HG03558 (cell line): ENCODE measurements at regions not wholly inside any gene's neighbourhood (a gene's known extent, or its start where the extent isn't known, plus 50 kb on each side); places are given as distances from the start of the nearest gene placed in this dataset.
"Not testable (repeated sequence)": the region's sequence is repeated elsewhere in the genome, so short reads cannot be mapped to it uniquely, and the experiment has no call there.

Experiments
- ATAC-seq: cut with Tn5 transposase; IDR thresholded peaks from one replicate; pipeline ENCODE4 v1.9.1; 2021; ENCODE audit warnings: moderate number of reproducible peaks; ENCODE audit not compliant: unreplicated experiment; ENCODE audit errors: extremely low read depth

DNA sequence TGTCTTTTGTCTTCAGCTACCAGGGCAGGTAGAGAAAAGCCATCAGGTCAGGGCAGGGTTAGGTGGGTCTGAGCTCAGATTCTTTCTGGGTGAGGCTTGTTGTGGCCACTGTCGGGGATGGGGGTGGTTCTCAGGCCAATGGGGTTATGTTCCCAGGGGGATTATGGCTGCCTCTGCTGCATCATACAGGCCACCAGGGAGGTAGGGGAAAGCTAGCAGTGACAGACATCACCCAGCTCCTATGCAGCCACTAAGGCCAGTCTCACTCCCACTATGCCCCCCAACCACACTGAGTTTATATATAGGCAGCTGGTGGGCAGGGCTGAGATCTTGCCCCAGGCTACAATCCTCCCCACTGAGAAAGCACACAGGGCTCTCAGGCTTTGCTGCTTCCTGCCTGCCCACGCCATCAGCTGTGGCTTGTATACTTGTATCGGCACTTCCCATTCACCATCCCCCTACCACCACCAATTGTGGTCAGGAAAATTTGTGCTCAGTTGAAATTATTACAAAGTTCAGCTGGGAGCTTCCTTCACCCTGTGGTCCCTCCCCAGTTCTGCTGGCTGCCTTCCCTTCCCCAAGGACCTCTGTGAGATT, 72.6 kb upstream of the PTPN13 start:
- ATAC-seq: no peak

DNA sequence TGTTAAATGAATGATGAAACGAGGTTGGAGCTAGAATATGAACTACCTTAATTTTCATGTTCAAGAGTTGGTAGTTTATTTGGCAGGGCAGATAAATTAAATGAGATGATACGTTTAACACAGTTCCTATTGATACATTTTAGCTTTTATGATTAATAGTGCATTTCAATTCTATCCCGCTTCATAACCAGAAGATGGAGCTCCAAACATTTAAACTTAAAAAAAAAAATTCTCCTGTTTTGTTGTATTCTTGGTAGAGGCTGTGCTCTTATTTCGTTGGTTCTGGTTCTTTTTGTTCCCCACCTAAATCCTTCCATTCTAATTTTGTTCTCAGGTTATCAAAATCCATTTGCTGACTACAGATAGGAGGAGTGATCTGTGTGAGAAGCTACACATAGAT, 71.8 kb upstream of the PTPN13 start:
- no peak for ATAC-seq

DNA sequence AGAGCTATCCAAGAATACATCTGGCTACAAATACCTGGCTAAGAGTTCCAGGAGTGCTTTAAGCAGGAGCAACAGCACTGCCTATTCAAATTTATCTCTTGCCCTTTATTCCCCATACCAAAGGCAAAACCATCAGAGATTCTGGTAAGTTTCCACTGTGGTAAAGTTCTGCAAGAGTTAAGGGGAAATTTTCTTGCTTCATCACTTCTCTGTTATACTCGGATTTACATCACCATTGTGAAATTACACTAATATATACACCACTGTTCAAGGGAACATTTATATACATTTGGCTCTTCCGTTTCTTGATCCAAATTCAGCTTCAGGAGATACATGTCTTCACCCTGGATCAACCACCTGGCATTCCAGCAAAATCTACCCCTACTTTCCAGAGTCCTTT, 70.8 kb upstream of the PTPN13 start:
- no peak for ATAC-seq

DNA sequence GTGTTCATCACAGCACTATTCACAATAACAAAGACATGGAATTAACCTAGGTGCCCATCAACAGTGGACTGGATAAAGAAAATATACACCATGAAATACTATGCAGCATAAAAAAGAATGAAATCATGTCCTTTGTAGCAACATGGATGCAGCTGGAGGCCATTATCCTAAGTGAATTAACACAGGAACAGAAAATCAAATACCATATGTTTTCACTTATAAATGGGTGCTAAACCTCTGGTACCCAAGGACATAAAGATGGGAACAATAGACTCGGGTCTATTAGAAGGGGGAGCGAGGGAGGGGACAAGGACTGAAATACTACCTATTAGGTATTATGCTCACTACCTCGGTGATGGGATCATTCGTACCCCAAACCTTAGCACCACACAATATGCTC, 66.4 kb upstream of the PTPN13 start:
- ATAC-seq: not testable (repeated sequence)

DNA sequence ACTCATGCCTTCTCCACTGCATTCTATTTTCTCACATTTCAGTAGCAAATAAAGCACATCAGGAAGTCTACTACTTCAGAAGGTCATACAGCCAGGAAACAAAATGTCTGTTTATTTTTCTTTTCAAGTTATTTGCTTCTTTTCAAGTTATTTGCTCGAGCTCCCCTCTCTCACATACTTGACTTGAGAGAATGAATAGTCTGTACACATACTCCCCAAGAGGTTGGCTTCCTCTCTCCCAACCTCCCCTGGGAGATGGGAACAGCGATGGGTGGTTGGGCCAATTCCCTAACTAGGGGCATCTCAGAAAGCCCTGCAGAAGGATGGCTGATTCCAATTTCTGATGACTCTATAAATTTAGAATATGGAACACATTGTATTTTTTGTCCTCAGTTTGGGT, 64.7 kb upstream of the PTPN13 start:
- no peak for ATAC-seq

DNA sequence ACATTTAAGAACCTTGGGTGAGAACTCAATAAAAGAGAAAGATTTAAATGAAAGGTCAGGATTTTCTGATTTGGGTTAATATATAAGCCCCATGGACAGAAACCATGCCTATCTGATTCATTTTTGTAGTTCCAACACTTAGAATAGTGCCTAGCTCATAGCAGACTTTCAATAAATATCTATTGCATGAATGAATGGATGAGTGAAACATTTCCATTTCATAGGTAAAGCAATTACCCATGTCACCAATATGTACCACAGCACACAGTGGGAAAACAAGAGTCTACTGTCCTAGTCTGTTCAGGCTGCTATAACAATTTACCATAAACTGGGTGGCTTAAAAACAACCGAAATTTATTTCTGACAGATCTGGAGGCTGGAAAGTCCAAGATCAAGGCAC, 63.9 kb upstream of the PTPN13 start:
- peak; percentile 79 for ATAC-seq

DNA sequence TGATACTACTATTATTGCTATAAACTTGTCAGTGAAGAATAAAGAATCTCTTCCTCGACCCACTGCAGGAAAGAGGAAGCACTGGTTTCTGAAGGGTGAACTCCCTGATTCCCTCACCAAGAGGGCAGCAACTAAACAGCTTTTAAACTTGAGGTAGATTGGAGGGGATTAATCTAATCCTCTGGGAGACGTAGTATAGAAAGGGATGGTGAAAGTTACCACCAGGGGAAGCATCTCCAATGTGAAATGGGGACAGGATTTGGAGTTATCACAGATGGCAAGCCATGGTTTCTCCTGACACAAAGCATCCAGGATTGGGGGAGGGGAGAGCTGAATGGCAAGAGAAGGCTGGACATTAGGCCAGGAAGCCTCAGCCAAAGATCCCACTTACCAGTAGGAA, 62.7 kb upstream of the PTPN13 start:
- ATAC-seq: no peak

DNA sequence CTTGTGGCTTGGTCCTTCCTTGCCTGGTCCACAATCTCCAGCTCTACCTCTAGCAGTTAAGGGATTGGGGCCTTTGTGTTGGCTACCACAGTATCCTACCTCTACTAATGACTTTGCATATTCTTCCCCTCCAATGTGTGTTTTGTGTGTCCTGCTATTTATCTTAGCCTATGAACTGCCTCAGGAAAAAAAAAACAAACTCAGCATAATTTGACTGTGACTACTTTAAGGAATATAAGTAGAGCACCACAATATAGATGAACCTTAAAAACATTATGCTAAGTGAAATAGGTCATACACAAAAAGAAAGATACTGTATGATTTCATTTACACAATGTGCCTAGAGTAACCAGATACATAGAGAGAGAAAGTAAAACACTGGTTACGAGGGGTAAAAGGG, 61.3 kb upstream of the PTPN13 start:
- ATAC-seq: no peak

DNA sequence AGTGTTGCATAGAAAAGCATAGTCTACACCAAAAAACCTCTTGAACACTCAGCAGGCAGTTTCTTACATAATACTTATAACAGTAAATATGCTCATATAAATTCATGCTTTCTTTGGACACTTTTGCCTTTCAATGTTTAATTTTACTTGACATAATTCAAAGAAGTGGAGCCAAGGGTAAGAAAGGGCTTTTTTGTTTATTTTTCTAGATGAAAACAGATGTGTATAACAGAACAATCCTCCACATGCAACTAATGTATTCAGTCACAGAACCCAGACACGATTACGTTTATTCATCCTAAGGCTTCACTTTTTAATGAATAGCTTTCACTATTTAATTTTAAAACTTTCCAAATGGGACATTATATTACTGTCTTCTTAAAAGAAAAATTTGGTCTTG, 58.0 kb upstream of the PTPN13 start:
- no peak for ATAC-seq

DNA sequence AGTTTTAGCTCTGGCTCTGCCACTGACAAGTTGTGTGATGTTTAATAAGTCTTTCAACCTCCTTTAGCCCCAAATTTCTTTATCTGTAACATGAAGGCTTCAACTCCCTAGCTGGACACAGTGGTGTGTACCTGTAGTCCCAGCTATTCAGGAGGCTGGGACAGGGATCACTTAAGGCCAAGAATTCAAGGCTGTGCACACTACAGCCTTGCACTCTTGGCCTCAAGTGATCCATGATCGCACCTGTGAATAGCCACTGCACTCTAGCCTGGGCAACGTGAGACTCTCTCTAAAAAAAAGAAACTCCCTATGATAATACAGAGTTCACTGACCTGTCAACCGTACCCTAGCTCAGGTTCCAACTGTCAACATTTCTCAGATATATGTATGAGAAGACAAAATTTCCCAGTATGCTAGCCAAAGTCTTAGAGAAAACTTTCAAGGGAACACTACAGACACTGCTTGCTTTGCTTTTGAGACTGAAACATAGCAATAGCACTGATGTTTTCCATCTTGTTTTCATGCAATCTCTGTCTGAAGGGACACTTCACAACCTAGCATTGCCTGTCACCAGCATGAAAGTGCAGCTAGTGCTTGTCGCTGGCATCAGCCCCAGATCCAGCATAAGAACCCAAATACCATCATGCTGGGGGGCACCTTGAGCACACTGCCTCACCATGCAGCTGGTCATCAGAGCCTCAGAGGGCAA, 51.6 kb upstream of the PTPN13 start:
- ATAC-seq: no peak

DNA sequence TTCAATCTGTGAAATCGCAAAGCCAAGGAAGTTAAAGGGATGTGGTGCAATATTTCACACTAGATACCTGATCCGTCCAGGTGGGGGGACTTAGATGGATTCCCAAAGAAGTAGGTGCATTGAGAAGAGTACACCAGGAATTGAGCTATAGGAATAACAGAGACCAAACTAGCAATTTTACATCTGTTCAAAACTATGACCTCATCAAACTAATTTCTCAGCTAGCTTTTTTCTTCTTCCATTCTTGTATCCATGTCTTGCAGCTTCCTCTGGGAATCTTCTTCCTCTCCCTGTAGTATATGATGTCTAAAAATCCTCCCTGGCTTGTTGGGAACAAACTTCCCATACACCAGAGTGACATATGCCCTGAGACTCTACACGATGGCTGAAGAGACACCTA, 51.0 kb upstream of the PTPN13 start:
- ATAC-seq: no peak

DNA sequence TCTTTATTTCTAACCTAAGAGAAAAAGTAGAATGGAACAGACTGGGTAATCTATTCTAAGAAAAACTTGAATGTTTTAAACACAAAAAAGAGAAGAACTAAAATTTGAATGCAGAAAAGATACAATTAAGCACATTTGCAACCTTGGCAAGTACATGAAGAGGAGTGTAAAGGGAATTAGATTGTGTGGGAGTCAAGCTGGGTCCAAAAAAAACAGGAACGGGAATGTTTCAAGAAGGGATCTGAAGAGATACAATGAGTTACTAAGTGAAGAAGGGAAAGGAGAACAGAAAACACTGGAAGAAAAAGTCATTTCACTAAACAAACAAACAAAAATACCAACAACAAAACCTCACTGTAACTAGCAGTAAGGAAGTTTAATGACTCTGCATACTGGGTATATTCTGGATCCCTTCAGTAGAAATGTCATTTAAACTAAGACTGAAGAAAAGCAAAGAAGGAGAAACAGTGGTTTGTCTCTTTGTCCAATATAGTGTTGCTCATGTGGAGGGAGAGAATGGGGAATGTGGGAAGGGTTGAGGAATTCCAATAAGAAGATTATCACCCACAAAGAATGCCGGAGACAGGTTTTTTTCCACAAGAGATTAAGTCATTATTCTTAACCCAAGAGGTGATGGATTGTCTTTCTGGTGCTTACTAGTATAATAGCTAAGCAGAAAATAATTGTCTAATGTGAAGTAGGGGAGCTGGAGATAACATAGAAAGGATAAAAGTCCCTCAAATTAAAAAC, 50.4 kb upstream of the PTPN13 start:
- no peak for ATAC-seq

DNA sequence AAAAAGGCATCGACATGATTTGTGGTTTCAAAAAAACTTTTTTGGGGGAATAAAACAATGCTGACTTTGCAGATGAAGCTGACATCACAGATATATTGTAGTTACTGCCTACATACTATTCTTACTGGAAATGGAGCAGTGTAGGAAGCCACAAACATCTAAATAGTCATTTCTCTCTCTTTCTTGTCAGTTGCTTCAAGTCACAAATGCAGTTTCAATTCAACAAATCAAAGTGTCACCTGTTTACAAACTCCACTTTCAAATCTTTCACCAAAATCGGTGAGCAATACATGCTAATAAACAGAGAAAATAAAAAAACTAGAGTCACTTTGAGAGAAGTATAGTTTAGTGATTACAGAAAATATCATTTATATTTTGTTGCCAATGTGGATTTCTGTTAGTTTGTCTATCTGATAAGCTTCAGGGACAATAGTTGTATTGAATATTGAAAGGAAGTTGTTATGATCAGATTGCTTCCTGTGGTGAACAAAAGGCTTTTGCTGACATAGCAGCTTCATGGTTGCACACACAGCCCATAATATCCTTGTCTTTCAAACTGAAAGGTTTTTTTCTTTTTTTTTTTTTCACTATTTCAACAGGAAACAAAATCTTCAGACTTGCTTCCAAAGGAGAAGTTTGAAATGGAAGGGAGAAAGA, 49.7 kb upstream of the PTPN13 start:
- ATAC-seq: peak; percentile 89
